HG03175 (cell line): ENCODE measurements at regions not wholly inside any gene's neighbourhood (a gene's known extent, or its start where the extent isn't known, plus 50 kb on each side); places are given as distances from the start of the nearest gene placed in this dataset.

ENCODE experiments used
- ATAC-seq: cut with Tn5 transposase; IDR thresholded peaks from one replicate; pipeline ENCODE4 v1.9.1; 2021; ENCODE audit warnings: mild to moderate bottlenecking, moderate library complexity; ENCODE audit not compliant: unreplicated experiment

GRCh38 chr21:27268290-27268689 lies 301.4 kb upstream of the ADAMTS5 start:
- no peak for ATAC-seq

- no peak for ATAC-seq
These were observed 299.1 kb upstream of the ADAMTS5 start for GRCh38 chr21:27265949-27266348.

GRCh38 chr21:27265492-27265891 lies 298.6 kb upstream of the ADAMTS5 start:
- no peak for ATAC-seq

- ATAC-seq: no peak
These were observed 294.8 kb upstream of the ADAMTS5 start for GRCh38 chr21:27261676-27262075.

- ATAC-seq: no peak
These were observed 293.8 kb upstream of the ADAMTS5 start for GRCh38 chr21:27260728-27261127.

GRCh38 chr21:27258742-27259448 lies 292.0 kb upstream of the ADAMTS5 start:
- ATAC-seq: no peak

- no peak for ATAC-seq
These were observed 291.1 kb upstream of the ADAMTS5 start for GRCh38 chr21:27257908-27258556.

- ATAC-seq: no peak
These were observed 290.3 kb upstream of the ADAMTS5 start for GRCh38 chr21:27257226-27257625.

GRCh38 chr21:27251752-27252151 lies 284.9 kb upstream of the ADAMTS5 start:
- ATAC-seq: no peak

- no peak for ATAC-seq
These were observed 283.5 kb upstream of the ADAMTS5 start for GRCh38 chr21:27250366-27250765.

GRCh38 chr21:27248814-27249213 lies 281.9 kb upstream of the ADAMTS5 start:
- ATAC-seq: no peak

- ATAC-seq: no peak
These were observed 279.9 kb upstream of the ADAMTS5 start for GRCh38 chr21:27246741-27247140.

GRCh38 chr21:27244776-27245175 lies 277.9 kb upstream of the ADAMTS5 start:
- no peak for ATAC-seq

GRCh38 chr21:27244352-27244751 lies 277.5 kb upstream of the ADAMTS5 start:
- no peak for ATAC-seq

GRCh38 chr21:27240839-27241238 lies 274.0 kb upstream of the ADAMTS5 start:
- no peak for ATAC-seq

GRCh38 chr21:27233514-27234115 lies 266.7 kb upstream of the ADAMTS5 start:
- no peak for ATAC-seq

- ATAC-seq: no peak
These were observed 259.1 kb upstream of the ADAMTS5 start for GRCh38 chr21:27225940-27226339.

GRCh38 chr21:27225151-27225550 lies 258.3 kb upstream of the ADAMTS5 start:
- no peak for ATAC-seq

- ATAC-seq: no peak
These were observed 257.3 kb upstream of the ADAMTS5 start for GRCh38 chr21:27224169-27224568.

- no peak for ATAC-seq
These were observed 254.2 kb upstream of the ADAMTS5 start for GRCh38 chr21:27221077-27221476.

- no peak for ATAC-seq
These were observed 253.5 kb upstream of the ADAMTS5 start for GRCh38 chr21:27220416-27220815.

- ATAC-seq: no peak
These were observed 252.2 kb upstream of the ADAMTS5 start for GRCh38 chr21:27219068-27219467.
